Urinary bladder (tissue), 3 donors: ENCODE measurements at regions not wholly inside any gene's neighbourhood (a gene's known extent, or its start where the extent isn't known, plus 50 kb on each side); places are given as distances from the start of the nearest gene placed in this dataset.

Experiments used
- DNase-seq: peaks from one replicate; pipeline ENCODE4 v3.0.0-alpha.2; 2015; ENCODE audit errors: extremely low spot score
- H3K27ac ChIP-seq: one replicate; pipeline ENCODE4 v1.5.1; 2013; ENCODE audit warnings: low read depth, mild to moderate bottlenecking, moderate library complexity
- H3K36me3 ChIP-seq: one replicate; pipeline ENCODE4 v1.6.1; 2013; ENCODE audit warnings: mild to moderate bottlenecking, moderate library complexity; ENCODE audit not compliant: insufficient read depth
- H3K4me1 ChIP-seq: one replicate; pipeline ENCODE4 v1.6.1; 2013; ENCODE audit warnings: mild to moderate bottlenecking, moderate library complexity; ENCODE audit not compliant: insufficient read depth
- H3K4me3 ChIP-seq: one replicate; pipeline ENCODE4 v1.5.1; 2013; ENCODE audit warnings: low read depth, low read length
- WGBS: extraction: QIAGEN DNeasy Blood & Tissue Kit; methylation state at CpG from one replicate; pipeline ENCODE4 v1.1.7; 2013; 5-methylcytosine and 5-hydroxymethylcytosine counted together
- donor health status: healthy with polysubstance abuse.
- donor health status: healthy.

DNA sequence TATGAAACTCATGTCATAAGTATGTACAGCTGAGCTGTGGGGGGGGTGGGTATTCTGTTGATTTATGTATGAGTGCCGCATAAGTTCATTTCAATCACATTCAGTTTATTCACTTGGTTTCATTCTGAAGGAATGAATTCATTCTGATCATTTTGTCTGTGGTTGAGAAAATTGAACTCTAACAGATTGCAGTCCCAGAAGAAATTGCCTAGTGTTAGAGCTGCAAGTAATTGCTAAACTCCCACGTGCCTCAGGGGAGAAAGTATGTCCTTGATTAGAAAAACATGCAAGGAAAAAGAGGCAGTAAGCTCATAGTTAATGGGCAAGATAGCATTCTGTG lies 442.4 kb upstream of the MGAT4C start:
- Histone ChIP-seq H3K36me3 (no peaks in the 10 kb centered on the region), H3K4me1 (no peaks in the 10 kb centered on the region), H3K27ac (no peak overlapping the region), H3K4me3 (no peak overlapping the region)
- WGBS, result 53% methylated on average over 2 of the region's 2 CpGs
- peak; percentile 15 for DNase-seq

DNA sequence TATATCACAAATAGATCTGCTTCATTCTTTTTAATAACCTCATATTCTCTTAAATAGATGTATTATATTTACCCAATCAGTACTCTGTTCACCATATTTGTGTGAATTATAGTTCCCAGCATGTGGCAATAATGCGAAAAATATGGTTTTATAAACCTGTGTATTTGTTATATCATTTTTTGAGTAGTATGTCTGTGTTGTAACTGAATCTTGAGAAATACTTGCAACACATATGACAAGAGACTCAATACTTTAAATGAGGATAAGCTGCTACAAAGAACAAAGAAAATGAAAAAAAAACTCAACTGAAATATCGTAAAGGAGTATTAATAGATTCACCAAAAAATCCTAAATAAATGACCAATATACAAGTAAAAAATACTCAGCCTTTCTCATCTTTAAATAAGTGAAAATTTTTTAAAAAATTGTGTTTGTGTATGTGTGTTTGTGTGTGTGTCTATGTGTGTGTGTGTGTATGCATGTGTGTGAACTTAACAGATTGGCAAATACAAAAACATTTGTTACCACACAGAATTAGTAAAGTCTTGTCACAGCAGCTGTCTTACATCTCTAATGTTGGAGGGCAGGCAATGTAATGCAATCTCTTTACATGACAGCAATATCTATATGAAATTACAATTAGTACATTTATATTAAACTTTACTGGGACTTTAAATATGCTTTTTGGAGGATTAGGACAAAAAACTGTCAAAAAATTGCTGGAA lies 441.9 kb upstream of the MGAT4C start:
- WGBS, result 83% methylated on average over 2 of the region's 2 CpGs
- no peak overlapping the region for H3K4me3 ChIP-seq
- H3K36me3 ChIP-seq, result no peaks in the 10 kb centered on the region
- no peak overlapping the region for H3K27ac ChIP-seq
- DNase-seq, result no peak
- no peaks in the 10 kb centered on the region for H3K4me1 ChIP-seq

DNA sequence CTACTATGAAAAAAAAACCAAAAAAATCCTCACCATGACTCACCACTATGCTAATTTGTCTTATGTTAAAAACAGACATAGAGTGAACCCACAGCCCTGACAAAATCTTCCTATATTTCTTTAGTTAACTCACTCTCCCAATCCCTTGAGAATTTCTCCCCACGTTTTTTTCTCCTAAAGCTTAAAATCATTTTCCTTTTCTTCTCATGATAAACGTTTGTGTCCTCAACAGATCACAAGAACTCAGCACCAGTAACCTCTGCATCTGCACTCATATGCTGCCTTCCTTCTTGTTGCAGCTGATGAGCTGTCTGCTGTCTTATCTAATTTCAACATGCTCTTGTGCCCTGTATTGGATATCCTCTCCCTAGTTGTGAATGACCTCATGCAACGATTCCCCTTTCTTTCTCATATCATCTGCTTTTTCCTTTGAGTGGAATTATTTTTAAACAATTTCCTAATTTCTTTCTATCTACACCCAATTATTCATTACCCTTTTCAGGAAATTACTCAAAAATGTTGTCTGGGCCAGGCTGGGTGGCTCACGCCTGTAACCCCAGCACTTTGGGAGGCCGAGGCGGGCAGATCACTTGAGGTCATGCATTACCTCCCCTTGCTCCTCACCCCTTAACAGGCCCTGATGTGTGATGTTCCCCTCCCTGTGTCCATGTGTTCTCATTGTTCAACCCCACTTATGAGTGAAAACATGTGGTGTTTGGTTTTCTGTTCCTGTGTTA lies 427.5 kb upstream of the MGAT4C start:
- Histone ChIP-seq H3K27ac (no peak overlapping the region), H3K36me3 (no peaks in the 10 kb centered on the region), H3K4me3 (no peak overlapping the region), H3K4me1 (no peaks in the 10 kb centered on the region)
- no peak for DNase-seq
- 63% methylated on average over 6 of the region's 6 CpGs for WGBS

DNA sequence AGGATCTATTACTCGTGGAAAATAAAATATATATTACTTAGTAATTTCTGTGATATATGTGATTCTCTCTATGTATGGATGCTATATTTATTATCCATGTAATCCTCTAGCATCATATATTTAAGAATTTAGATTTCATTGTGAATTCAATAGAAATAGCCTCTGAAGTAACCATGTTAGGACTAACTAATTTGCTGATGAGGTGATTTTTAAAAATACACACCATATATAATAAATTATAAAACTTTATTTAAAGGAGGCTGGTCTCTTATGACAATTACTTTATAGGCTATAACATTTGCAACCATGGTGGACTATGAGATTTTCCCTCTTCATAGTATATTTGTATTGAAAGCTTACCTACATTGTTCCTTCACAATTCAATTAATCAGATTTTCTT lies 424.9 kb upstream of the MGAT4C start:
- Histone ChIP-seq H3K36me3 (no peaks in the 10 kb centered on the region), H3K4me3 (no peak overlapping the region), H3K4me1 (no peaks in the 10 kb centered on the region), H3K27ac (no peak overlapping the region)
- 58% methylated on average over 1 of the region's 1 CpG for WGBS
- no peak for DNase-seq

DNA sequence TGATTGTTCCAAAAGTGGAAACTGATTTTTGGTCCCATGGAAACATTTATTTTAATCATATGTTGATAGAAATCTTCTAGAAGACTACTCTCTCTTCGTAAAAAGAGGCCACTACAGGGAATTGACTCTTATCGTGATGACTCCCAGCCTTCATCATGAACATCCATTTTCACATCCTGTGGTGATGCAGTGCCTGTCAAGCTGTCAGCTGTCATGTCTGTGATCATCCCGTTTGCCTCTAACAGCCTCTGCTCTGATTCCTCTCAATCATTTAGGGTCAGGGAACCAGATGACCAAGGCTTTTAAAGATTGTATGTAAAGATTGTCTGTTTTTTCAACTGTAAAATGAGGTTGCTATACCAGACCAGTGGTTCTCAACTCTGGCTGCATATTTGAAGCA lies 419.0 kb upstream of the MGAT4C start:
- DNase-seq, result no peak
- no peaks in the 10 kb centered on the region for H3K4me1 ChIP-seq
- H3K27ac ChIP-seq, result no peak overlapping the region
- no peak overlapping the region for H3K4me3 ChIP-seq
- H3K36me3 ChIP-seq, result no peaks in the 10 kb centered on the region
- WGBS, result 70% methylated on average over 3 of the region's 3 CpGs

DNA sequence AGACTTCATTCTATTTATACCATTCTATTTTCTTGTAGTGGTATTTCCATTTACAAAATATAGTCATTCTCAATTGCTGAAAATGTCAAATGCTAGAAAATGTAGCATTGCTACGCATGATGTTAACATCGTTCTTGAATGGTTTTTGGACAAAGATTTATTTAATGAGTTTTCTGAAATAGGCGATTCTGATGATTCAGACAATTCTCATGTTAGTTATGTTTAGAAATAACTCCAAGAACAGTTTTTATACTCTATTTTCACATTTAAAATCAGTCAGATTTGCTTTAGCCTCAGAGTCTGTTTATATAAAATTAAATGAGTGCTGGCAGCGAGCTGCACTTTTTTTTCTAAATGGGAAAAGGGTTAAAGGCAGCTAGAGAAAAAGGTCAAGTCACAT lies 414.8 kb upstream of the MGAT4C start:
- WGBS, result 49% methylated on average over 4 of the region's 4 CpGs
- Histone ChIP-seq H3K4me1 (no peaks in the 10 kb centered on the region), H3K27ac (no peak overlapping the region), H3K36me3 (no peaks in the 10 kb centered on the region), H3K4me3 (no peak overlapping the region)
- no peak for DNase-seq

DNA sequence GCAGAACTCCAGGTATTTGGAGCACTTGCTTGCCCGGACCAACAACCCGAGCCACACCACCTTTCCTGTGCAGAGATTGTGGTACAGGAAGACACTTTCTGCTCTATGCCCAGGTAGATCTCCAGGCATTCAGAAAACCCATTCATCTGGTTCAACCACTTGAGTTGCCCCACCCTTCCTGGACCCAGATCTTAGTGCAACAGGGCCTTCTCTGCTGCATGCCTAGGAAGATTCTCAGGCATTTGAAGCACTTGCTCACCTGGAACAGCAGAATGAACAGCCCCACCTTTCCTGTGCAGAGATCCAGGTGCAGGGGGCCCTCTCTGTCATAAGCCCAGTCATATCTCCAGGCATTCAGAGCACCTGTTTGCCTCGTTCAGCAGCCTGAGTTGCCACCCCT lies 412.8 kb upstream of the MGAT4C start:
- Histone ChIP-seq H3K27ac (no peak overlapping the region), H3K36me3 (no peaks in the 10 kb centered on the region), H3K4me3 (no peak overlapping the region), H3K4me1 (no peaks in the 10 kb centered on the region)
- no peak for DNase-seq
- 84% methylated on average over 3 of the region's 3 CpGs for WGBS

DNA sequence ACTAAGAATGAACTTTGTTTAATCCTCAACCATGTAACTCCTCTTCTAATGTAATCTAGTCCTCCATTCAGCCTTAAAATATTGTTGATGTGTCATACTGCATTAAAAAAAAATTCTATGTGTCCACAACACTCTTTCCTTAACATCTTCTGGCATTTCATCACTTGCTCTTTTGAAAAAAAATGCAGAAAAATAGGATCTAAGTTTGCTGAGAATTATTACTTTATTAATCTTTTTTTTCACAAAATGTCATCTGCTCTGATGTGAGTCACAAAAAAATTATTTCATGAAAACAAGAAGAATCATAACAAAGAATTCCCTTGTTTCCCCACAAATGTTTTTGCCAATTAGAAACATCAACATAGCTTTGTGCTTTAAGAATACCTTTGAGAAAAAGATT lies 410.1 kb upstream of the MGAT4C start:
- no peak for DNase-seq
- Histone ChIP-seq H3K36me3 (no peaks in the 10 kb centered on the region), H3K4me3 (no peak overlapping the region), H3K4me1 (no peaks in the 10 kb centered on the region), H3K27ac (no peak overlapping the region)

DNA sequence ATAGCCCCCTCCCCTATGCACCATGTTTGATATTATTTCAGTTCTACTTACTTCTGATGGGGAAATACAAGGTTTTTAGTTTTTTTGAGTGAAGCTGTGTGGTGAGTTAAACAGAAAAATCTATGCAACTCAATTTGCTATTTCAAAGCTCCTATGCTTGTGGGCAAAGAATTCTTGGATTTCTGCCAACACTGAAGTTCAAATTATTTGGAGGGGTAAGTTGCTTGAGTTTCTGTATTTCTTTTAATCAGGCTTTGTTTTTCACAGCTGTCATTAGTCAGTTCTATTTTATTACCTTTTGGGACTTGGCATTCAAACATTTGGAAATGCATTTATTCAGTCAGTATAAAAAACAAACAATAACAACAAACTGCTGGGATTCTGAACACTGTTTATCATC lies 407.5 kb upstream of the MGAT4C start:
- Histone ChIP-seq H3K4me3 (no peak overlapping the region), H3K36me3 (no peaks in the 10 kb centered on the region), H3K27ac (no peak overlapping the region), H3K4me1 (no peaks in the 10 kb centered on the region)
- DNase-seq, result no peak

DNA sequence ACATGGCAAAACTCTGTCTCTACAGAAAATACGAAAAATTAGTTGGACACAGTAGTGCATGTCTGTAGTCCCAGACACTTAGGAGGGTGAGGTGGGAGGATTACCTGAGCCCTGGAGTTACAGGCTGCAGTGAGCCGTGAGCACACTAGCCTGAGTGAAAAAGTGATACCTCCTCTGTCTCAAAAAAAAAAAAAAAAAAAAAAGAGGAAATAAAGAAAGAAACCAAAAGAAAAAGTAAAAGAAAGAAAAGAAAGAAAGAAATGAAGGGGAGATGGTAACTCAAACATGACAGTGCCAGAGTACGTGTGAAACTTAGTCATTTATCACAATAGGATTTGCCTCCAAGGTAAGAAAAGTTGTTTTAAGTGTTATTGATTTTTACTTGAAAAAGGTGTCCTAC lies 407.0 kb upstream of the MGAT4C start:
- Histone ChIP-seq H3K4me1 (no peaks in the 10 kb centered on the region), H3K36me3 (no peaks in the 10 kb centered on the region), H3K27ac (no peak overlapping the region), H3K4me3 (no peak overlapping the region)
- WGBS, result 85% methylated on average over 3 of the region's 3 CpGs
- DNase-seq, result no peak

DNA sequence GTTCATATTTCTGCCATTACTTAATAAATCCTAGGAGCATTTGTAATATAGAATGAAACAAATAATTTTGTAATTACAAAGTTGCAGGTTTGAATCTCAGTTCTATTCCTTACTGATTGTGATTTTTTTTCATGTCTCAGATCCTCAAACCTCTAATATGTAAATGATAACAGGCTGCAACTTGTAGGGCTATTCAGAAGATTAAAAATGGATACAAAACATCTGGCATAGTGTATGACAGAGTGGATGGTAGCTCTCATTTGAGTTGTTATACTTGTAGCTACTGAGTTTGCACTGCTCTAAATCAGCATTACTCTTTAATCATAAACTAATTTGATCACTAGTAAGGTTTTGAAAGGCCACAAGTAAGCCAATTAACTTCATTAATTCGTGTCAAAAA lies 406.3 kb upstream of the MGAT4C start:
- no peak for DNase-seq
- Histone ChIP-seq H3K4me1 (no peaks in the 10 kb centered on the region), H3K36me3 (no peaks in the 10 kb centered on the region), H3K4me3 (no peak overlapping the region), H3K27ac (no peak overlapping the region)
- 79% methylated on average over 1 of the region's 1 CpG for WGBS

DNA sequence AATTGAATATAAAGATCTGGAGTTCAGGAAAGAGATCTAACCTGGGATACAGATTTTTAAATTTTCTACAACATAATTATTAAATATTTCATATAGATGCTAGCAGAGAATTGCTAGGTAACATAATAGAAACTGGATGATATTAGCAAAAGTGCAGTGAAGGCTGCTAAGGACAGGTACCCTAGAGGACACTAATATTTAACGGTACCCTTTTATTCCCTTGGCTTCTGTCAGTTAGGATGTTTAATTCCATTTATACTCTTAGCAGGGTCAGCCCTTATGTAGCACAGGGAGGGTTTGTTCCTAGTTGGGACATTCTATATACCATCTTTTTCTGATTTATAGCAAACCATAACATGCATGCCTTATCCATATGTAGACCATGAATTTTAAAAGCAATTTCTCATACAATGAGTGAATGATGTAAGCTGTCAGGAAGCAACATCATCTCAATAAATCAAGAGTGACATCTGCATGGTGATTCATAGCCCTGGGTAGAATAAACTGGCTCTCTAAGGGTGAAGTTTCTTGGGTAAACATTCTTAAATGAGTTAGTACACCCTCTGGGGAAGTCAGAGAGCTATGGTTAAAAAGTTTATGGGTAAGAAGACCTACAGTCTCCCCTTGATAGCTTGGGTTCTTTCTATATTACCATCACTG lies 404.4 kb upstream of the MGAT4C start:
- Histone ChIP-seq H3K36me3 (no peaks in the 10 kb centered on the region), H3K4me1 (no peaks in the 10 kb centered on the region), H3K27ac (no peak overlapping the region), H3K4me3 (no peak overlapping the region)
- 97% methylated on average over 1 of the region's 1 CpG for WGBS
- no peak for DNase-seq

DNA sequence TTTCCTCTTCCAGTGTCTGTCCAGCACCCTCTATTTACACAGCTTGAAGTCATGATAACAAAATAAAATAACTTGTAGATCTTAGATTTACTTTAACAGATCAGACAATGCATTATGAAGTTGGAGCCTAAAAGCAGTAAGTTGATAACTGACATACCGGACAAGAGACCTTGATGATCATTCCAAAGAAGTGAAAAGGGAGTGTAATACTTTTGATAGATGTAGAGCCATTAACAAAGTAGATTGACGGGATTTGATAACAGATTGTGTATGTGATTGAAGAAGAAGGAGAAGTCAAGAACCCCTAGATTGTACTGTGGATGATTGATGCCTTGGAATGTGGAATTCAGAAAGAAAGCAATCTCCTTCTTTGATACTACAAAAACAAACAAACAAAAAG lies 403.8 kb upstream of the MGAT4C start:
- H3K4me3 ChIP-seq, result no peak overlapping the region
- H3K27ac ChIP-seq, result no peak overlapping the region
- no peaks in the 10 kb centered on the region for H3K36me3 ChIP-seq
- no peak for DNase-seq
- no peaks in the 10 kb centered on the region for H3K4me1 ChIP-seq
- 82% methylated on average over 2 of the region's 2 CpGs for WGBS

DNA sequence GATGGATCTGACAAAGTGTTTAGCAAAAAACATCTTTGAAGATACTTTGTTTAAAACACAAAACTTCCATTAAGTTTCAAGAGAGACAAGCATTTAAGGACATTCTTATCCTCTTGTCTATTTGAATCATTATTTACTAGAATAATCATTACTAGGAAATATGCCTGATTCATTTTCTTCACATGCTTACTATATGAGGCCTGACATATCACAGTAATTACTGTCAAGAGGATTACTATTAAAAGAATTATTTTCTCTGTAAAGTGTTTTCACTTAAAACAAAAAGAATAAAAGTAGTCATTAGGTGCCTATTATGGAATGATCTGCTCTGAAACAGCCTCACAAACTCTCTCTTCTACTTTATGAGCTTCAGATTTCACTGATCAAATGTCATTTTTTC lies 402.1 kb upstream of the MGAT4C start:
- Histone ChIP-seq H3K27ac (no peak overlapping the region), H3K4me3 (no peak overlapping the region), H3K36me3 (no peaks in the 10 kb centered on the region), H3K4me1 (no peaks in the 10 kb centered on the region)
- DNase-seq, result no peak
